Ascending aorta (tissue), 2 donors: ENCODE measurements at regions not wholly inside any gene's neighbourhood (a gene's known extent, or its start where the extent isn't known, plus 50 kb on each side); places are given as distances from the start of the nearest gene placed in this dataset.
A peak's percentile ranks its signal among the peaks of the same experiment; 100 is the strongest.

Source experiments
- DNase-seq, 2 donors: peaks; one replicate each; pipeline ENCODE4 v3.0.0-alpha.2; 2019; ENCODE audit warnings: low spot score in 2 of 2
- H3K27ac ChIP-seq, 2 donors: fragments of 200-600 bp; sonication (generic); one replicate each; pipeline ENCODE4 v1.5.1; 2016 to 2017; ENCODE audit warnings: mild to moderate bottlenecking in 1 of 2
- H3K27me3 ChIP-seq: fragments of 200-600 bp; sonication (generic); one replicate; pipeline ENCODE4 v1.5.1; 2017
- H3K36me3 ChIP-seq, 2 donors: fragments of 200-600 bp; sonication (generic); one replicate each; pipeline ENCODE4 v1.5.1; 2016
- H3K4me1 ChIP-seq, 2 donors: fragments of 200-600 bp; sonication (generic); one replicate each; pipeline ENCODE4 v1.5.1; 2016 to 2017; ENCODE audit warnings: mild to moderate bottlenecking in 1 of 2
- H3K4me3 ChIP-seq, 2 donors: fragments of 200-600 bp; sonication (generic); one replicate each; pipeline ENCODE4 v1.5.1; 2016 to 2017; ENCODE audit warnings: mild to moderate bottlenecking in 1 of 2
- H3K9me3 ChIP-seq, 2 donors: fragments of 200-600 bp; sonication (generic); one replicate each; pipeline ENCODE4 v1.5.1; 2016
- intact Hi-C: fragments of 100-400 bp; cut with DNase I; formaldehyde crosslinking; loops from one replicate; pipeline ENCODE4 v1.15.1; 2023
- TF ChIP-seq, protein P1 (sequence below), 3 experiments: fragments of 200-600 bp in 2 of 3; fragments of 450-650 bp in 1 of 3; sonication (generic) in 2 of 3; IDR thresholded peaks; one replicate each; pipeline ENCODE4 v1.5.1; 2016 to 2019; ENCODE audit warnings: antibody characterized with exemption in 3 of 3, mild to moderate bottlenecking in 1 of 3, moderate library complexity in 1 of 3

GRCh38 chr2:226655871-226656270 is 143.7 kb downstream of the IRS1 start:
- H3K4me3 ChIP-seq: no peak overlapping the region
- H3K4me1 ChIP-seq: peaks cover 5 to 24% of the 10 kb centered on the region in 2 donors
- no peaks in the 10 kb centered on the region for H3K27me3 ChIP-seq
- no peaks in the 10 kb centered on the region for H3K36me3 ChIP-seq
- intact Hi-C loops: loop anchor here (10.0 kb wide), 1 partner anchor 1731 kb away; no protein-coding TSS in a partner anchor
- TF ChIP-seq, protein P1, sequence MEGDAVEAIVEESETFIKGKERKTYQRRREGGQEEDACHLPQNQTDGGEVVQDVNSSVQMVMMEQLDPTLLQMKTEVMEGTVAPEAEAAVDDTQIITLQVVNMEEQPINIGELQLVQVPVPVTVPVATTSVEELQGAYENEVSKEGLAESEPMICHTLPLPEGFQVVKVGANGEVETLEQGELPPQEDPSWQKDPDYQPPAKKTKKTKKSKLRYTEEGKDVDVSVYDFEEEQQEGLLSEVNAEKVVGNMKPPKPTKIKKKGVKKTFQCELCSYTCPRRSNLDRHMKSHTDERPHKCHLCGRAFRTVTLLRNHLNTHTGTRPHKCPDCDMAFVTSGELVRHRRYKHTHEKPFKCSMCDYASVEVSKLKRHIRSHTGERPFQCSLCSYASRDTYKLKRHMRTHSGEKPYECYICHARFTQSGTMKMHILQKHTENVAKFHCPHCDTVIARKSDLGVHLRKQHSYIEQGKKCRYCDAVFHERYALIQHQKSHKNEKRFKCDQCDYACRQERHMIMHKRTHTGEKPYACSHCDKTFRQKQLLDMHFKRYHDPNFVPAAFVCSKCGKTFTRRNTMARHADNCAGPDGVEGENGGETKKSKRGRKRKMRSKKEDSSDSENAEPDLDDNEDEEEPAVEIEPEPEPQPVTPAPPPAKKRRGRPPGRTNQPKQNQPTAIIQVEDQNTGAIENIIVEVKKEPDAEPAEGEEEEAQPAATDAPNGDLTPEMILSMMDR (IDR thresholded peaks at IDR 0.05): no peak
- no peak for DNase-seq
- H3K9me3 ChIP-seq: no peaks in the 10 kb centered on the region
- H3K27ac ChIP-seq: peak overlapping the region in 1 of 2 donors; percentile 34

GRCh38 chr2:226652983-226653765 is 146.4 kb downstream of the IRS1 start:
- TF ChIP-seq, protein P1 (IDR thresholded peaks at IDR 0.05): no peak
- intact Hi-C loops: loop anchor here (5.0 to 10.0 kb wide), 2 partner anchors 71 to 1728 kb away; no protein-coding TSS in a partner anchor
- no peaks in the 10 kb centered on the region for H3K27me3 ChIP-seq
- H3K9me3 ChIP-seq: no peaks in the 10 kb centered on the region
- peaks cover 9 to 20% of the 10 kb centered on the region in 2 donors for H3K4me1 ChIP-seq
- H3K4me3 ChIP-seq: no peak overlapping the region
- DNase-seq: no peak
- H3K36me3 ChIP-seq: no peaks in the 10 kb centered on the region
- peak overlapping the region in 1 of 2 donors; percentile 21 for H3K27ac ChIP-seq

GRCh38 chr2:226652369-226652768 is 147.3 kb downstream of the IRS1 start:
- H3K9me3 ChIP-seq: no peaks in the 10 kb centered on the region
- no peaks in the 10 kb centered on the region for H3K27me3 ChIP-seq
- H3K36me3 ChIP-seq: no peaks in the 10 kb centered on the region
- H3K4me1 ChIP-seq: peaks cover 9 to 20% of the 10 kb centered on the region in 2 donors
- TF ChIP-seq, protein P1 (IDR thresholded peaks at IDR 0.05): no peak
- H3K27ac ChIP-seq: peak overlapping the region; percentile 21 to 26
- intact Hi-C loops: loop anchor here (5.0 to 10.0 kb wide), 2 partner anchors 70 to 1728 kb away; no protein-coding TSS in a partner anchor
- no peak for DNase-seq
- H3K4me3 ChIP-seq: no peak overlapping the region

DNA sequence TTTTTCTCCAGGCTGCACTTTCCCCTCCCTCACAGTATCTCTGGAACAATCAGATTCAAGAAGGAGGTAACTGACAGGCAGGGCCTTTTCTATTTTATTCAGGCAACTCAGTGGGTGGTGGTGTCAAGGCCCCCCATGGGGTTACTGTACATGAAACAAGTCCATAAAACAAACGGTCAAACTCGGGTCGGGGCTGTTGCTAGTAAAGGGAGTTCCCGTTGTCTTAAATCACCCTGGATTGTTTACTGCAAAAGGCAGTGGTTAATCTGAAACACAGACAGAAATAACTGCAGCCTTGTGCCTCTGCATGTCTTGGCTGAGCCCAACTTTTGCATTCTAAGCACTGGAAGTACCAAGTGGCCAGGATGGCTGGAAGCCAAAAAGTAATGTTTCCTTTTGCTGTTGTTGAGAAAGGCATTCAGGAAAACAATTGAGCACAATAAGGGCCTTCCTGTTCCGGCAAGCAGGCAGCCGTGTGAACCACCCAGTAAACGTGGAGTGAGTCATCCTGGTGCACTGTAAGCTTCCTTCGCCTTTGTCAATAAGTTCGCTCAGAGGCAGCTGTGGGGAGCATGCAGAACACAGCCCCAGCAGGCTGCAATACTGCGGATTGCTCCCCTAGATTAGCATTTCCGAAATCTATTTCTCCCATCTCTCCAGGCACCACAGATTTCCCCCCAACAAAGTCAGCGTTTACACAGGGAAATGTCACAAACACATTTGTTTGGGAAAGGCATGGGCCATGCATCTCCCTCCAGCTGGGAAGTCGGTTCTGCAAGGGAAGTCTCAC is 149.6 kb downstream of the IRS1 start:
- Histone ChIP-seq H3K9me3 (no peaks in the 10 kb centered on the region), H3K4me1 (peaks cover 15 to 18% of the 10 kb centered on the region in 2 donors), H3K27ac (peak overlapping the region; percentile 67 to 82), H3K36me3 (no peaks in the 10 kb centered on the region), H3K27me3 (no peaks in the 10 kb centered on the region), H3K4me3 (no peak overlapping the region)
- TF ChIP-seq, protein P1 (IDR thresholded peaks at IDR 0.05): no peak
- peak; percentile 18 to 91 for DNase-seq
- intact Hi-C loops: loop anchor here (5.0 to 10.0 kb wide), 2 partner anchors 68 to 1725 kb away; no protein-coding TSS in a partner anchor

DNA sequence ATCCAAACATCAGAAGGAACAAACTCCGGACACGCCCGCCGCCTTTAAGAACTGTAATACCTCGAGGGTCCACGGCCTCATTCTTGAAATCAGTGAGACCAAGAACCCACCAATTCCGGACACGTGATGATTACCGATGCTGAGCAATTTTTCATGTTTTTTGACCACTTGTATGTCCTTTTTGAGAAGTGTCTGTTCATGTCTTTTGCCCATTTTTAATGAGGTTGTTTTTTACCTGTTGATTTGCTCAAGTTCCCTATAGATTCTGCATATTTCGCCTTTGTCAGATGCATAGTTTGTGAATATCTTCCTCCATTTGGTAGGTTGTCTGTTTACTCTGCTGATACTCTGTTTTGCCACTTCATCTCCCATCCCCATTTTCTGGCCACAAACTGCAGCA is 150.4 kb downstream of the IRS1 start:
- Histone ChIP-seq H3K36me3 (no peaks in the 10 kb centered on the region), H3K4me1 (peaks cover 16 to 18% of the 10 kb centered on the region in 2 donors), H3K9me3 (no peaks in the 10 kb centered on the region), H3K27ac (peak overlapping the region; percentile 67 to 82), H3K27me3 (no peaks in the 10 kb centered on the region), H3K4me3 (no peak overlapping the region)
- TF ChIP-seq, protein P1 (IDR thresholded peaks at IDR 0.05): no peak
- intact Hi-C loops: no loop called here
- no peak for DNase-seq
